K562 (cell line): ENCODE measurements at regions not wholly inside any gene's neighbourhood (a gene's known extent, or its start where the extent isn't known, plus 50 kb on each side); places are given as distances from the start of the nearest gene placed in this dataset.

Experiments used
- ATAC-seq: fragments of 200-7000 bp; cut with Tn5 transposase; 3 replicates; pipeline ENCODE4 v1.9.1; 2020; ENCODE audit warnings: moderate library complexity
- BruUV-seq: library from RNA; stranded (reverse); fragments of 400-500 nt; replicated peaks from 2 replicates; lab custom pipeline; 2021; lab: Mats Ljungman, UMichigan
- CTCF ChIA-PET: fragments of 300-600 bp; formaldehyde crosslinking; extraction: SDS; loops from one replicate; lab custom pipeline; 2021; ENCODE audit warnings: low intra/inter-chr PET ratio; lab: Yijun Ruan, JAX
- POLR2A ChIA-PET: fragments of 300-600, 350-650 bp; sonication (Branson Sonifier 250); formaldehyde crosslinking; extraction: SDS; loops from one replicate; lab custom pipeline; 2021; ENCODE audit warnings: antibody characterized with exemption, inconsistent platforms; lab: Yijun Ruan, JAX
- DNase-seq, 4 experiments: peaks; one replicate each; pipeline versions ENCODE4 v3.0.0 to v3.0.0-alpha.2; 2011 to 2018; ENCODE audit warnings: low spot score in 3 of 4, mixed read lengths in 3 of 4; ENCODE audit errors: extremely low read depth in 1 of 4
- FAIRE-seq: peaks from 2 replicates; lab custom pipeline; 2011; peaks lifted over from hg19 to GRCh38; lab: Jason Lieb, UNC
- H2AFZ ChIP-seq: 2 replicates; pipeline ENCODE4 v1.6.0; 2011; ENCODE audit warnings: low read depth, low read length, control low read depth, inconsistent platforms
- H3K27ac ChIP-seq: fragments of 200-600 bp; 3 replicates; pipeline ENCODE4 v1.8.0; 2011; ENCODE audit warnings: low read depth, mild to moderate bottlenecking, control low read depth, inconsistent platforms, low read length, moderate library complexity, mixed read lengths; ENCODE audit errors: extremely low read depth
- H3K27me3 ChIP-seq, 2 experiments: fragments of 300-600 bp in 1 of 2; 2 replicates in 1 of 2; 3 replicates in 1 of 2; pipeline versions ENCODE4 v1.6.0 to v1.8.0; 2011; ENCODE audit warnings: inconsistent platforms in 2 of 2, low read length in 2 of 2, mild to moderate bottlenecking in 1 of 2, mixed read lengths in 1 of 2, moderate library complexity in 1 of 2; ENCODE audit not compliant: control insufficient read depth in 2 of 2, insufficient read depth in 2 of 2
- H3K36me3 ChIP-seq: fragments of 300-600 bp; 3 replicates; pipeline ENCODE4 v1.8.0; 2011; ENCODE audit warnings: mild to moderate bottlenecking, low read length, inconsistent platforms; ENCODE audit not compliant: control insufficient read depth, insufficient read depth
- H3K4me1 ChIP-seq, 2 experiments: fragments of 200-600 bp in 1 of 2; replicated peaks in 1 of 2; 2 replicates in 1 of 2; 3 replicates in 1 of 2; pipeline versions ENCODE4 v1.5.1 to v1.8.0; 2011; ENCODE audit warnings: inconsistent platforms in 2 of 2, low read length in 2 of 2, mild to moderate bottlenecking in 1 of 2, mixed read lengths in 1 of 2, moderate library complexity in 1 of 2; ENCODE audit not compliant: control insufficient read depth in 2 of 2, insufficient read depth in 2 of 2
- H3K4me2 ChIP-seq: 2 replicates; pipeline ENCODE4 v1.6.1; 2011; ENCODE audit warnings: low read length, control low read depth, inconsistent platforms, mixed read lengths; ENCODE audit not compliant: insufficient read depth
- H3K4me3 ChIP-seq: fragments of 200-600 bp; sonication (generic), shearing (Covaris generic); 2 replicates; pipeline ENCODE4 v1.5.1; 2016; ENCODE audit warnings: control low read depth, inconsistent platforms
- H3K79me2 ChIP-seq: fragments of 200-600 bp; 3 replicates; pipeline ENCODE4 v1.8.0; 2011; ENCODE audit warnings: low read length, inconsistent platforms; ENCODE audit not compliant: control insufficient read depth, insufficient read depth
- H3K9ac ChIP-seq, 2 experiments: 2 replicates each; pipeline versions ENCODE4 v1.6.0 to v1.6.1; 2011; ENCODE audit warnings: low read depth in 2 of 2, low read length in 2 of 2, control low read depth in 1 of 2, inconsistent platforms in 1 of 2, mild to moderate bottlenecking in 1 of 2, mixed read lengths in 1 of 2; ENCODE audit not compliant: insufficient read depth in 1 of 2
- H3K9me1 ChIP-seq: one replicate; pipeline ENCODE4 v1.6.0; 2011; ENCODE audit warnings: inconsistent platforms, mild to moderate bottlenecking, low read length, moderate library complexity; ENCODE audit not compliant: control insufficient read depth, insufficient read depth
- H3K9me3 ChIP-seq: replicated peaks from 2 replicates; pipeline ENCODE4 v1.5.1; 2011; ENCODE audit warnings: low read depth, low read length, inconsistent platforms; ENCODE audit not compliant: control insufficient read depth, insufficient read depth
- H4K20me1 ChIP-seq: replicated peaks from 2 replicates; pipeline ENCODE4 v1.6.1; 2011; ENCODE audit warnings: low read length, inconsistent platforms, mixed read lengths; ENCODE audit not compliant: control insufficient read depth, insufficient read depth
- BRCA1 ChIP-seq, 2 experiments: fragments of 450-650 bp in 1 of 2; sonication (generic) in 1 of 2; formaldehyde crosslinking in 1 of 2; IDR thresholded peaks; 2 replicates each; pipeline versions ENCODE4 v1.5.0 to v1.6.1; 2017 to 2020; ENCODE audit warnings: mild to moderate bottlenecking in 1 of 2, missing genetic modification reagents in 1 of 2
- EGR1 ChIP-seq: fragments of 450-650 bp; conservative IDR thresholded peaks from 2 replicates; pipeline ENCODE4 v1.6.1; 2017; ENCODE audit warnings: mild to moderate bottlenecking
- MCM7 ChIP-seq, 2 experiments: fragments of 450-650 bp; IDR thresholded peaks; 2 replicates each; pipeline ENCODE4 v1.6.1; 2016 to 2018
- NR2F6 ChIP-seq: fragments of 450-650 bp; formaldehyde crosslinking; IDR thresholded peaks from 2 replicates; pipeline ENCODE4 v1.4.0; 2020; ENCODE audit warnings: mild to moderate bottlenecking
- POLR2B ChIP-seq: fragments of 450-650 bp; IDR thresholded peaks from 2 replicates; pipeline ENCODE4 v1.6.1; 2018; ENCODE audit warnings: low read depth; ENCODE audit not compliant: partially characterized antibody
- RBM25 ChIP-seq: fragments of 200-400 bp; formaldehyde crosslinking; IDR thresholded peaks from 2 replicates; pipeline ENCODE4 v1.6.1; 2018; ENCODE audit warnings: low read length, low read depth, moderate library complexity; ENCODE audit not compliant: severe bottlenecking
- WHSC1 ChIP-seq: IDR thresholded peaks from one replicate; pipeline ENCODE4 v1.6.1; 2012; ENCODE audit warnings: low read length, control low read depth, inconsistent platforms
- ZFX ChIP-seq: sonication (generic); formaldehyde crosslinking; IDR thresholded peaks from 2 replicates; pipeline ENCODE4 v1.8.0; 2022; ENCODE audit warnings: mild to moderate bottlenecking, missing genetic modification reagents, moderate library complexity
- ZNF408 ChIP-seq: fragments of 250-450 bp; sonication (Bioruptor Pico); IDR thresholded peaks from 2 replicates; pipeline ENCODE4 v1.4.0; 2020; ENCODE audit warnings: low read depth, mild to moderate bottlenecking, moderate library complexity
- ZNF41 ChIP-seq: fragments of 250-450 bp; sonication (Bioruptor Pico); conservative IDR thresholded peaks from 2 replicates; pipeline ENCODE4 v1.4.0; 2020; ENCODE audit warnings: mild to moderate bottlenecking
- WGBS: fragments of 100-300 bp; shearing (Covaris generic); methylation state at CpG from one replicate; pipeline ENCODE4 v1.1.6; 2016; ENCODE audit warnings: low coverage, mixed read lengths; ENCODE audit not compliant: insufficient coverage; ENCODE audit errors: missing lambda C conversion rate; 5-methylcytosine and 5-hydroxymethylcytosine counted together
- in situ Hi-C: fragments of 300-500 bp; cut with MboI; formaldehyde crosslinking; loops from 4 replicates; pipeline ENCODE4 v1.15.0; 2018; ENCODE audit warnings: inconsistent platforms, mixed read lengths
- intact Hi-C: fragments of 100-400 bp; cut with micrococcal nuclease; formaldehyde crosslinking; loops from 2 replicates; pipeline ENCODE4 v1.14.2; 2022

DNA sequence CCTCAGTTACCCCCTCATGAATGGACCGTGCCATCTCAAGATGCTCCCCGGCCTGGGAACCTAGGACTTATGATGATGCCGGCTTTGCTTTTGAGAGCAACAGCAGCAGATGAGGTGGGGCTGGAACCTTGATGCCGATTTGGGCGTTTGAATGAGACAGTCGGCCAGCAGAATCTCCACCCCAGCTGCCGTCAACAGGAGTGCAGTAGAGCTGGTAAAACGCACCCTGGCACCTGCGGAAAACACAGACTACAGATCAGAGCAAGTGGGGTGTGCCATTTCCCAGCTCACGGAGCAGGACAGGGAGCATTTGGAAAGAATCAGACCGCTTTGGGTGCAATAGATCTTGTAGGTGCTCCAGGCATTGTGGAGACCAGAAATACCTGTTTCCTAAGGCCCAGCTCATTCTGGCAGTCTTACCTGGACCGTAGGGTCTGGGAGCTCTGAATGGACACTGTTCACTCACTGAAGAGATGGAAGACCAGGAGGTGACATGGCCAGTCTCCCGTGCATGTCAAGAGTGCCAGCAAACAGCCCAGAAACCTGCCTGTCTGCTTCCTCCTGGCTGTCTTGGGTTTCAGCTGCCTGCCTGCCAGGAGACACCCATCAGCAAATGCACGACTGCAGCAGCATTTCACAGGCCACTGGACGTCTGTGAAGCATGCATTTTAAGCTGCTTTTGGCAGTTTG lies 317.7 kb upstream of the IRX4 start:
- no peak for TF ChIP-seq ZFX (CRISPR knock-in tag)
- no peak for TF ChIP-seq NR2F6
- no peak for TF ChIP-seq MCM7 (IDR thresholded peaks at IDR 0.05)
- no peak for TF ChIP-seq EGR1
- no peak for TF ChIP-seq WHSC1
- no peak for TF ChIP-seq ZNF41 (CRISPR knock-in tag)
- no peak for TF ChIP-seq POLR2B
- TF ChIP-seq RBM25, result no peak
- TF ChIP-seq BRCA1 (IDR thresholded peaks at IDR 0.05), result no peak
- no peak for TF ChIP-seq BRCA1 (CRISPR knock-in tag; IDR thresholded peaks at IDR 0.05)
- TF ChIP-seq ZNF408, result no peak

More for the DNA sequence above, 317.7 kb upstream of the IRX4 start:
- Histone ChIP-seq H3K27ac (no peak overlapping the region), H3K4me1 (no peaks in the 10 kb centered on the region), H3K9me1 (no peaks in the 10 kb centered on the region), H3K4me2 (no peak overlapping the region), H4K20me1 (peaks cover 6% of the 10 kb centered on the region), H3K36me3 (no peaks in the 10 kb centered on the region), H2AFZ (no peak overlapping the region), H3K79me2 (no peaks in the 10 kb centered on the region), H3K4me3 (no peak overlapping the region), H3K9ac (no peak overlapping the region), H3K27me3 (peaks cover 20 to 44% of the 10 kb centered on the region in 2 experiments), H3K9me3 (no peaks in the 10 kb centered on the region)
- DNase-seq (no peak), ATAC-seq (no peak), FAIRE-seq (no peak)
- BruUV-seq, result no TSS peak
- WGBS, result under 1% methylated on average over 15 of the region's 15 CpGs
- CTCF ChIA-PET, result no interaction called here
- in situ Hi-C loops (no loop called here), intact Hi-C loops (no loop called here)
- POLR2A ChIA-PET, result no interaction called here
